ENCODE measurements at regions not wholly inside any gene's neighbourhood (a gene's known extent, or its start where the extent isn't known, plus 50 kb on each side); places are given as distances from the start of the nearest gene placed in this dataset.

DNA sequence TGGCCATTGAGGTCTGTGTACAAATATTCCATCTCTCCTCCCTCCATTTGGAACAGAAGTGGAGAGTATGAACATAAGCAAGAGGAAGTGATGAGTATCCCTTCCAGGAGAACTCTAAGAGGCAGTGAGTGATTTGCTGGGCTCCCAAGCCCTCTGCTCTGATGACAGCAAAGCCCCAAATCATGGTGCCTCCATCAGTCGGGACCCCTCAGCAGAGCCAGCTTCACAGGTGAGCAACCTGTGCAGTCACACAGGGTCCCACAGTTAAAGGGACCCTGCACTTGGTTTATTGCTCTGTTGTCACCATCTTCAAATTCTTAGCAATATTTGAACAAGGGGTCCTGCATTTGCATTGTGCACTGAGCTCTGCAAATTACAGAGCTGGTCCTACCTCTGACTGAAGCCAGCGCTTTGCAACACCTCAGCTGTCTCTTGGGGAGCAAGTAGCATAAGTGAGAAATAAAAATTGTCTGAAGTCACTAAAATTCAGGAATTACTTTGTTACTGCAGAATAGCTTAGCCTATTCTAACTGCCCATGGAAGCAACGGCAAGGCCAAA lies 466.4 kb downstream of the MN1 start:
- TF ChIP-seq, protein P1, sequence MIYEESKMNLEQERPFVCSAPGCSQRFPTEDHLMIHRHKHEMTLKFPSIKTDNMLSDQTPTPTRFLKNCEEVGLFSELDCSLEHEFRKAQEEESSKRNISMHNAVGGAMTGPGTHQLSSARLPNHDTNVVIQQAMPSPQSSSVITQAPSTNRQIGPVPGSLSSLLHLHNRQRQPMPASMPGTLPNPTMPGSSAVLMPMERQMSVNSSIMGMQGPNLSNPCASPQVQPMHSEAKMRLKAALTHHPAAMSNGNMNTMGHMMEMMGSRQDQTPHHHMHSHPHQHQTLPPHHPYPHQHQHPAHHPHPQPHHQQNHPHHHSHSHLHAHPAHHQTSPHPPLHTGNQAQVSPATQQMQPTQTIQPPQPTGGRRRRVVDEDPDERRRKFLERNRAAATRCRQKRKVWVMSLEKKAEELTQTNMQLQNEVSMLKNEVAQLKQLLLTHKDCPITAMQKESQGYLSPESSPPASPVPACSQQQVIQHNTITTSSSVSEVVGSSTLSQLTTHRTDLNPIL (CRISPR knock-in tag; IDR thresholded peaks at IDR 0.05; ENCODE audit: low read depth), result no peak
- no peak for TF ChIP-seq PPARA (CRISPR knock-in tag; IDR thresholded peaks at IDR 0.05; ENCODE audit: borderline replicate concordance)
- TF ChIP-seq SNAI2 (CRISPR knock-in tag; IDR thresholded peaks at IDR 0.05), result no peak
- TF ChIP-seq, protein P2, sequence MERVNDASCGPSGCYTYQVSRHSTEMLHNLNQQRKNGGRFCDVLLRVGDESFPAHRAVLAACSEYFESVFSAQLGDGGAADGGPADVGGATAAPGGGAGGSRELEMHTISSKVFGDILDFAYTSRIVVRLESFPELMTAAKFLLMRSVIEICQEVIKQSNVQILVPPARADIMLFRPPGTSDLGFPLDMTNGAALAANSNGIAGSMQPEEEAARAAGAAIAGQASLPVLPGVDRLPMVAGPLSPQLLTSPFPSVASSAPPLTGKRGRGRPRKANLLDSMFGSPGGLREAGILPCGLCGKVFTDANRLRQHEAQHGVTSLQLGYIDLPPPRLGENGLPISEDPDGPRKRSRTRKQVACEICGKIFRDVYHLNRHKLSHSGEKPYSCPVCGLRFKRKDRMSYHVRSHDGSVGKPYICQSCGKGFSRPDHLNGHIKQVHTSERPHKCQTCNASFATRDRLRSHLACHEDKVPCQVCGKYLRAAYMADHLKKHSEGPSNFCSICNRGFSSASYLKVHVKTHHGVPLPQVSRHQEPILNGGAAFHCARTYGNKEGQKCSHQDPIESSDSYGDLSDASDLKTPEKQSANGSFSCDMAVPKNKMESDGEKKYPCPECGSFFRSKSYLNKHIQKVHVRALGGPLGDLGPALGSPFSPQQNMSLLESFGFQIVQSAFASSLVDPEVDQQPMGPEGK (CRISPR knock-in tag; IDR thresholded peaks at IDR 0.05; ENCODE audit: borderline replicate concordance), result no peak
- TF ChIP-seq ARNTL (CRISPR knock-in tag; IDR thresholded peaks at IDR 0.05; ENCODE audit: borderline replicate concordance, low read depth), result no peak
- TF ChIP-seq POU6F1 (CRISPR knock-in tag; IDR thresholded peaks at IDR 0.05; ENCODE audit: borderline replicate concordance, low read depth), result no peak
- TF ChIP-seq ESRRG (CRISPR knock-in tag; IDR thresholded peaks at IDR 0.05), result no peak
- TF ChIP-seq OSR1 (CRISPR knock-in tag; IDR thresholded peaks at IDR 0.05), result no peak
- no peak for TF ChIP-seq ZFP30 (CRISPR knock-in tag; IDR thresholded peaks at IDR 0.05)
- TF ChIP-seq ZFP3 (CRISPR knock-in tag; IDR thresholded peaks at IDR 0.05), result no peak
- no peak for TF ChIP-seq TCF4 (CRISPR knock-in tag; IDR thresholded peaks at IDR 0.05; ENCODE audit: borderline replicate concordance)
- no peak for TF ChIP-seq CSDC2 (CRISPR knock-in tag; IDR thresholded peaks at IDR 0.05)
